ENCODE measurements at regions not wholly inside any gene's neighbourhood (a gene's known extent, or its start where the extent isn't known, plus 50 kb on each side); places are given as distances from the start of the nearest gene placed in this dataset.

DNA sequence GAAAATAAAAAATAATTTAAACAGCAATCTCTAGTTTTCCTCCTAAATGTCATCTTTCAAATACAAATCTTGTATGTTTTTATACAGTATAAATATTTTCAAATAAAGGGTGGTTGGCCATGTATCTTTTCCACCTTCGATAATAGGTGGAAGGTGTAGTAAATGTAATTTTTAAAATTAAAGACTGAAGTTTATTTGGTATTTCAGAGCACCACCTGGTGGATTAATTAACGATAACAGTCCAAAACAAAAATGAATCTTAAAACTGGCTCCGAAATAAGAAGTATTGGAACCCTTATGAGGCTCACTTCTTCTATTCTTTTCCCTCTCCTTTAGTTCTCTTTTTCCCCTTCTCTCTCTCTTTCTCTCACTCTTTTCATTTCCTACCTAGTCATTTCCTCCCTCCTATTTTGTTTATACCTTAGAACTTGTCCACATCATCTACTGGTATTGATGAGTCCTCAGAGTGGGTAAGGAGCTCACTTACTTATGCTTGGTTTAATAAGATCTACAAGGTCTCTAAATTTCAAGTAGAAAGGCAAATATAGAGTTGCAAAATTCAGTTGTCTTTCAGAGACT is 82.9 kb upstream of the EXOC1L start:
- TF ChIP-seq FOXK2 (IDR thresholded peaks at IDR 0.05), result no peak
- TF ChIP-seq FOXM1 (IDR thresholded peaks at IDR 0.05; ENCODE audit: borderline replicate concordance), result no peak
- TF ChIP-seq CTBP1 (IDR thresholded peaks at IDR 0.05; ENCODE audit: borderline replicate concordance), result no peak
- TF ChIP-seq LEF1 (IDR thresholded peaks at IDR 0.05; ENCODE audit: borderline replicate concordance), result no peak
- TF ChIP-seq SP1 (IDR thresholded peaks at IDR 0.05), result no peak
- no peak for TF ChIP-seq TARDBP (IDR thresholded peaks at IDR 0.05)
- no peak for TF ChIP-seq ZNF384 (IDR thresholded peaks at IDR 0.05)
- TF ChIP-seq, protein P1, sequence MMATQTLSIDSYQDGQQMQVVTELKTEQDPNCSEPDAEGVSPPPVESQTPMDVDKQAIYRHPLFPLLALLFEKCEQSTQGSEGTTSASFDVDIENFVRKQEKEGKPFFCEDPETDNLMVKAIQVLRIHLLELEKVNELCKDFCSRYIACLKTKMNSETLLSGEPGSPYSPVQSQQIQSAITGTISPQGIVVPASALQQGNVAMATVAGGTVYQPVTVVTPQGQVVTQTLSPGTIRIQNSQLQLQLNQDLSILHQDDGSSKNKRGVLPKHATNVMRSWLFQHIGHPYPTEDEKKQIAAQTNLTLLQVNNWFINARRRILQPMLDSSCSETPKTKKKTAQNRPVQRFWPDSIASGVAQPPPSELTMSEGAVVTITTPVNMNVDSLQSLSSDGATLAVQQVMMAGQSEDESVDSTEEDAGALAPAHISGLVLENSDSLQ (IDR thresholded peaks at IDR 0.05), result no peak
- no peak for TF ChIP-seq NFRKB (IDR thresholded peaks at IDR 0.05)
- no peak for TF ChIP-seq L3MBTL2 (conservative IDR thresholded peaks at IDR 0.05)
- no peak for TF ChIP-seq ELF4 (IDR thresholded peaks at IDR 0.05)
